ENCODE measurements at regions not wholly inside any gene's neighbourhood (a gene's known extent, or its start where the extent isn't known, plus 50 kb on each side); places are given as distances from the start of the nearest gene placed in this dataset.

- Histone ChIP-seq H2BK120ac (ENCODE audit: low read depth, low read length) (no peak overlapping the region), H3K56ac (ENCODE audit: extremely low read depth, insufficient read depth, low read length) (no peak overlapping the region), H3K9me1 (ENCODE audit: insufficient read depth, low read length) (peaks cover 4% of the 10 kb centered on the region; the same call in 1 of the 2 replicates), H4K5ac (ENCODE audit: low read depth, low read length) (no peak overlapping the region), H3K4me2 (ENCODE audit: low read depth, low read length) (no peak overlapping the region), H3K27ac (ENCODE audit: insufficient read depth, low read length) (no peak overlapping the region), H3K4me1 (ENCODE audit: control insufficient read depth, insufficient read depth, low read length) (peaks cover 2% of the 10 kb centered on the region), H4K8ac (ENCODE audit: low read depth in 2 of 2, low read length in 2 of 2) (no peak overlapping the region), H3K23ac (ENCODE audit: low read depth, low read length) (no peak overlapping the region), H2AK5ac (ENCODE audit: low read depth, low read length) (no peak overlapping the region), H4K20me1 (ENCODE audit: insufficient read depth, low read length) (no peaks in the 10 kb centered on the region), H3K27me3 (ENCODE audit: control insufficient read depth, insufficient read depth, low read length) (no peaks in the 10 kb centered on the region), H3K9me3 (ENCODE audit: control insufficient read depth, insufficient read depth, low read length) (0 out of 2 replicates have a peak, but pooled peaks cover 2% of the 10 kb centered on the region), H3K9ac (ENCODE audit: low read depth, low read length) (no peak overlapping the region), H2BK20ac (ENCODE audit: low read depth, low read length) (0 out of 2 replicates have a peak overlapping the region, but pooled peaks have one; percentile 8), H3K36me3 (ENCODE audit: control insufficient read depth, insufficient read depth, low read length) (no peaks in the 10 kb centered on the region), H2AFZ (replicated peaks; ENCODE audit: low read length, poor library complexity) (no peak overlapping the region), H4K91ac (ENCODE audit: insufficient read depth, low read depth, low read length) (no peak overlapping the region), H3K79me1 (ENCODE audit: low read depth in 1 of 2, low read length in 2 of 2) (no peaks in the 10 kb centered on the region), H3K4ac (ENCODE audit: low read depth, low read length) (no peak overlapping the region), H3K14ac (replicated peaks; ENCODE audit: low read depth, low read length) (no peak overlapping the region), H2BK15ac (ENCODE audit: low read depth, low read length) (no peak overlapping the region), H2BK5ac (ENCODE audit: low read depth, low read length, poor library complexity, severe bottlenecking) (no peak overlapping the region), H2AK9ac (replicated peaks; ENCODE audit: low read depth, low read length, poor library complexity) (no peak overlapping the region), H3K4me3 (ENCODE audit: insufficient read depth, low read depth, low read length) (no peak overlapping the region), H3K18ac (ENCODE audit: low read depth, low read length) (no peak overlapping the region; the same call in 1 of the 2 replicates)
- ATAC-seq (ENCODE audit: low read depth) (no peak), DNase-seq (no peak)
- intact Hi-C loops (cut with micrococcal nuclease) (no loop called here), dilution Hi-C loops (cut with HindIII; ENCODE audit: low sequenced_read_pairs, unreplicated experiment) (loop anchor here (25.0 kb wide), 1 partner anchor 359 kb away; the partner anchor contains the start of gene S1PR3), in situ Hi-C loops (cut with MboI; ENCODE audit: low sequenced_read_pairs) (no loop called here)
- no CpG with 5 or more reads among the region's 2 CpGs for WGBS, 2 experiments (ENCODE audit: extremely low coverage in 2 of 2, insufficient read length in 1 of 2)
- POLR2A ChIA-PET (ENCODE audit: unreplicated experiment): no interaction called here
- CTCF ChIA-PET: interaction anchor here (1.3 kb wide), 1 partner anchor 14 kb away, joined by 3 read pairs; no protein-coding TSS in a partner anchor
- no TSS peak for BruUV-seq (replicated peaks)
- TF ChIP-seq MAZ (IDR thresholded peaks at IDR 0.05; ENCODE audit: borderline replicate concordance, low read depth, low read length): no peak
- no peak for TF ChIP-seq RCOR1 (IDR thresholded peaks at IDR 0.05; ENCODE audit: insufficient replicate concordance, low read length)
- no peak for TF ChIP-seq CTCF (conservative IDR thresholded peaks at IDR 0.05; ENCODE audit: low read depth, low read length)
- no peak for TF ChIP-seq POLR2A (IDR thresholded peaks at IDR 0.05; ENCODE audit: low read depth, low read length)
- TF ChIP-seq SMC3 (IDR thresholded peaks at IDR 0.05; ENCODE audit: low read depth, low read length): no peak
- TF ChIP-seq MAFK (IDR thresholded peaks at IDR 0.05; ENCODE audit: low read depth, low read length): no peak
- TF ChIP-seq RAD21 (IDR thresholded peaks at IDR 0.05; ENCODE audit: low read length): no peak
- TF ChIP-seq MXI1 (IDR thresholded peaks at IDR 0.05; ENCODE audit: borderline replicate concordance, low read depth, low read length): no peak
- TF ChIP-seq USF2 (IDR thresholded peaks at IDR 0.05; ENCODE audit: low read depth, low read length): no peak
- no peak for TF ChIP-seq NFE2L2 (IDR thresholded peaks at IDR 0.05; ENCODE audit: low read depth, low read length)
- TF ChIP-seq RFX5 (IDR thresholded peaks at IDR 0.05; ENCODE audit: low read depth, low read length): no peak
- no peak for TF ChIP-seq CHD1 (IDR thresholded peaks at IDR 0.05; ENCODE audit: low read depth, low read length)
- TF ChIP-seq CEBPB (IDR thresholded peaks at IDR 0.05; ENCODE audit: low read depth, low read length): no peak
- TF ChIP-seq ELK1 (IDR thresholded peaks at IDR 0.05; ENCODE audit: borderline replicate concordance, low read depth, low read length): no peak
- no peak for TF ChIP-seq FOS (IDR thresholded peaks at IDR 0.05; ENCODE audit: low read depth, low read length)
- no peak for TF ChIP-seq BHLHE40 (IDR thresholded peaks at IDR 0.05; ENCODE audit: low read depth, low read length)
These were observed 93.1 kb downstream of the NXNL2 start for GRCh38 chr9:88628114-88628513.

All from IMR-90 (cell line).